T follicular helper cell (primary cell): ENCODE measurements at regions not wholly inside any gene's neighbourhood (a gene's known extent, or its start where the extent isn't known, plus 50 kb on each side); places are given as distances from the start of the nearest gene placed in this dataset.

ENCODE experiments used
- DNase-seq: peaks from one replicate; pipeline ENCODE4 v3.0.0-alpha.2; 2020; ENCODE audit warnings: low read depth

GRCh38 chr13:73937441-73937840 is 196.8 kb downstream of the KLF12 start:
- no peak for DNase-seq

DNA sequence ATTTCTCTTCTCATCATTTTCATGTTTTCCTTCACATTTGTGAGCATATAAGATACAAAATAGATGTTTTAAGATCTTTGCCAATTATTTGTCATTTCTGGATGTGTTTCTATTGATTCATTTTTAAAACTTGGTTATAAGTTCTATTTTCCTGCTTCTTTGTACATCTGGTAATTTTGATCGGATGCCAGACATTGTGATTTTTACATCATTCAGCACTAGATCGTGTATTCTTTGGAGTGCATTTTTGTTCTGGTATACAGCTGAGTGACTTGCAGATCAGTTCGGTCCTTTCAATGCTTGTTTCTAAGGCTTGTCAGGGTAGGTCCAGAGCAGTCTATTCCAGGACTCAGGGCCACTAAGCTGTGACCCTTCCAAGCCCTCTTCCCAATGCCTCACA is 198.2 kb downstream of the KLF12 start:
- no peak for DNase-seq

GRCh38 chr13:73934771-73935170 is 199.4 kb downstream of the KLF12 start:
- DNase-seq = no peak

- no peak for DNase-seq
These were observed 200.0 kb downstream of the KLF12 start for GRCh38 chr13:73934215-73934641.

DNA sequence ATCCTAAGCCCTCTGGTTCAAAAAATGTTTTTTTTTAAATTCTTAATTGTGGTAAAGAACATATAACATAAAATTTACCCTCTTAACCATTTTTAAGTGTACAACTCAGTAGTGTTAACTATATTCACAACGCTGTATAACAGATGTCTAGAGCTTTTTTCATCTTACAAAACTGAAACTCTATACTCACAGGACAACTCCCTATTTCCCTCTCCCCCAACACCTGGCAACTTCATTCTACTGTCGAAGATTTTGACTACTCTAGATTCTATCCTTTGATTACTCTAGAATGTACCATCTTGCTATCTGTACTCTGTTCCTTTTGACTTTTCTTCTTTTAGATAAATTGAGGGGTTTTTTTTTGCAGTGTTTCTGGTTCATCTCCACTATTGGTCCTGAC is 200.4 kb downstream of the KLF12 start:
- no peak for DNase-seq

DNA sequence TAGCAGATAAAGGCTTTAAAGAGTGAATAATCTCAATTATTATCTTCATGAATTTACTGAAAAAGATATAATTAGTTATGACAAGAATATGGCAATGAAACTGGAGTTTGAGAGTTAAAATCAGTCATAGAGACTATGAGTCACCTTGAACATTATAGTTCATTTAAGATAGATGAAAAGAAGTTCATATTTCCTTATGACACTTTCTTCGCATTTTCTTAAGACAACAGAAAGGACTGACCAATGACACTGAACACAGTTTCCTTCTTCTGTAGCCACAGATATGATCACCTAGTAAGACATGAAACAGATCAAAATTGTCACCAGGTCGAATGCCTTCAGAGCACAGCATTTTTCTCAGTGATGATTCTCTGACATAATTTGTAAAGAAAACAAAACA is 202.1 kb downstream of the KLF12 start:
- no peak for DNase-seq

- no peak for DNase-seq
These were observed 204.8 kb downstream of the KLF12 start for GRCh38 chr13:73929287-73929932.

- no peak for DNase-seq
These were observed 209.6 kb downstream of the KLF12 start for GRCh38 chr13:73924607-73925006.

GRCh38 chr13:73922493-73923393 is 211.5 kb downstream of the KLF12 start:
- DNase-seq = no peak

GRCh38 chr13:73918691-73919090 is 215.5 kb downstream of the KLF12 start:
- no peak for DNase-seq

DNA sequence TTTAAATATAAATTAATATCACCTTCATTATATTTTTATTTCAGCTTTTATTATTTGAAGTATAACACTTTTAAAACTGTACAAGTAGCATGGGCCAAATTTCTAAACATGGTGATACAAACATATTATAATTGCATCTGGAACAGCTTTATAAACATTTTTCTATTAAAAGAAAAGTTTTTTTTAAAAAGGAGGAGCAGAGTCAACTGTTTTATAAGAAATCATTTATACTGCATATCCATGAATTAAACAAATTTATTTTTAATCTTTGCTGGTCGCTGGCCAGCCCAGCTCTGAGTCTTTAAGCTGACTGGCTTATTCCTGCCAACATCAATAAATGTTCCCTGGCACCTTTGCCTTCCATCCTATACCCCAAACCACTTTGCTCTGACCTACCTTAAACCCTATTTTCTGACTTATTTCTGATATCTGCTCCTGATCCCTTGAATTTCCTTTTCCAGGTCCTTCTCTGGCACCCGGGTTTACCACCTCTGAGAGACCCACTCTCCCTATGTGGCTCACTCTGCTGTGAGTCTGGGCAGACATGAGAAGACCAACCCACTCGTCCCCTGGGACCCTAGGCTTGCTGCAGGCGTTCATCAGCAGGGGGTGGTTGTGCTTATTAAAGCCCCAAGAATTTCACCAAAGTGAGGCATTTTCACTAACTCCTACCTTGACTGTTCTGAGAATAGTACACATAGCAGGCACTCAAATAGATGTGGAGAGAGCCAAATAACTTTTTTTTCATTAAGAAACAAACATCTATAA is 220.3 kb downstream of the KLF12 start:
- no peak for DNase-seq

DNA sequence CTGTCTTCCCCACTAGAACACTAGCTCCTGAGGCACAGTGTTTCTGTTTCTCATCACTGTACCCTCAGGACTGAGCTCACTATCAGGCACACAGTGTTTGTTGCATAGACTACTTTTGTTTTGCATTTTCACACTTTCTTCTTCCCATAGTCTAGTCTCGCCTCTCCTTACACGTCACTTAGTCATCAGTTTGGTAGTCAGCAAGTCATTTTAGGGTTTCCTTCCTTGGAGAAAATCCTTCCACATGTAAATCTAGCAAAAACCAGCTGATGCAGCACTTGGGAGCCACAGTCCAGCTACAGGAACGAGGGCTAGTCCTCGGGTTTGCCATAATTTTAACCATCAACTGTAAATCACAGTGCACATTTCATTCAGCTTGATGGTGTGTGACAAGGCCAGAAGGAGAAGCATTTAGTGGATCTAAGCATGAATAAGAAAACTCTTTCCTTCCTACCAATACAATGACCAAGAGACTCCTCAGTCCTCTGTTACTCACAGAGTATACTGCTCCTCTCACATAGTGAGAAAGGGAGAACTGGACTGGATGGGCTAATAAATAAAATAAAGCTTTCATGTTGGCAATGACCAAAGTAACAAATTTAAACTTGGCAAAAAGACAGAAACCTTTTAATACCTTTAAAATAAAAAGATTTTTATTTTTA is 221.0 kb downstream of the KLF12 start:
- DNase-seq = no peak

- DNase-seq = no peak
These were observed 222.8 kb downstream of the KLF12 start for GRCh38 chr13:73911361-73911760.

GRCh38 chr13:73910733-73911132 is 223.5 kb downstream of the KLF12 start:
- no peak for DNase-seq

DNA sequence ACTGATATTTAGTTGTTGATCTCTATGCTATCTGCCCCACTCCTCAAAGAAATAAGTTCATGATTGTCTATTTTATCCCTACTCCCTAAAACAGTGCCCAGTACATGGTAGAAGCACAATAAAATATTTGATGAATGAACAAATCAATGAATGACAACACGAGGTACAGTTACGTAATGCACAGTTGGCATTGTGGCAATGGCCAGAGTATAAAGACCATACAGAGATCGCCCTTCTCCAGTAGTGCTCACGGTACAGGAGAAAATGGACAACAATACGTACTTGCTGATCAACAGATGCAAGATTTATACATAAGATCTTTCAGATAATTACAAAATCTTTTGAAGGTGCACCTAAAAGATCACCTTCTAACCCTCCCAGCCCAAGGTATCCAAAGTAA is 225.4 kb downstream of the KLF12 start:
- no peak for DNase-seq

GRCh38 chr13:73904625-73905024 is 229.6 kb downstream of the KLF12 start:
- no peak for DNase-seq

DNA sequence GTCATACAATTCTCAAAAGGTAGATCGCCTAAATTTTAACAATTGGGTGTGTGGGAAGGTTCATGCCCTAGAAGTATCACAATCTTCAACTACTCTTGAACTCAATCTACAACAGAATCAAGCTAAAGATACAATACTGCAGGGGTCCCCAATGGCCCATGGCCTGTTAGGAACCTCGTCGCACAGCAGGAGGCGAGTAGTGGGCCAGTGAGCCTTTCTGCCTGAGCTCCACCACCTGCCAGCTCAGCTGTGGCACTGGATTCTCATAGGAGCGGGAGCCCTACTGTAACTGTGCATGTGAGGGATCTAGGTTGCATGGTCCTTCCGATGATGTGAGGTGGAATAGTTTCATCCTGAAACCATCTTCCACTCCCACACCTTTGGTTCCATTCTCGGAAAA is 230.6 kb downstream of the KLF12 start:
- no peak for DNase-seq

- DNase-seq = no peak
These were observed 231.4 kb downstream of the KLF12 start for GRCh38 chr13:73902847-73903246.

- DNase-seq = no peak
These were observed 231.9 kb downstream of the KLF12 start for GRCh38 chr13:73902296-73902695.

GRCh38 chr13:73901324-73902068 is 232.7 kb downstream of the KLF12 start:
- DNase-seq = no peak

- DNase-seq = no peak
These were observed 233.6 kb downstream of the KLF12 start for GRCh38 chr13:73900591-73900990.
